ENCODE measurements at regions not wholly inside any gene's neighbourhood (a gene's known extent, or its start where the extent isn't known, plus 50 kb on each side); places are given as distances from the start of the nearest gene placed in this dataset.

GRCh38 chr21:28538987-28539622 is 453.6 kb downstream of the LTN1 start:
- no peak overlapping the region for H3K4me3 ChIP-seq (ENCODE audit: low read depth, low read length)
- TF ChIP-seq CTCF (IDR thresholded peaks at IDR 0.05; ENCODE audit: insufficient read depth, low read length): no peak
- peak; percentile 82 for DNase-seq (ENCODE audit: low read depth)

GRCh38 chr21:28537371-28538079 is 455.2 kb downstream of the LTN1 start:
- TF ChIP-seq CTCF (IDR thresholded peaks at IDR 0.05; ENCODE audit: insufficient read depth, low read length): no peak
- peak; percentile 97 for DNase-seq (ENCODE audit: low read depth)
- no peak overlapping the region for H3K4me3 ChIP-seq (ENCODE audit: low read depth, low read length)

- no peak overlapping the region for H3K4me3 ChIP-seq (ENCODE audit: low read depth, low read length)
- no peak for TF ChIP-seq CTCF (IDR thresholded peaks at IDR 0.05; ENCODE audit: insufficient read depth, low read length)
- no peak for DNase-seq (ENCODE audit: low read depth)
Observed at GRCh38 chr21:28532446-28532845, 460.2 kb downstream of the LTN1 start.

GRCh38 chr21:28523367-28523766 is 469.3 kb downstream of the LTN1 start:
- no peak for TF ChIP-seq CTCF (IDR thresholded peaks at IDR 0.05; ENCODE audit: insufficient read depth, low read length)
- H3K4me3 ChIP-seq (ENCODE audit: low read depth, low read length): no peak overlapping the region
- DNase-seq (ENCODE audit: low read depth): peak; percentile 45

- H3K4me3 ChIP-seq (ENCODE audit: low read depth, low read length): no peak overlapping the region
- DNase-seq (ENCODE audit: low read depth): peak; percentile 88
- TF ChIP-seq CTCF (IDR thresholded peaks at IDR 0.05; ENCODE audit: insufficient read depth, low read length): peak; percentile 70
Observed at GRCh38 chr21:28522014-28522799, 470.5 kb downstream of the LTN1 start.

GRCh38 chr21:28518630-28519029 is 474.0 kb downstream of the LTN1 start:
- no peak overlapping the region for H3K4me3 ChIP-seq (ENCODE audit: low read depth, low read length)
- no peak for TF ChIP-seq CTCF (IDR thresholded peaks at IDR 0.05; ENCODE audit: insufficient read depth, low read length)
- peak; percentile 52 for DNase-seq (ENCODE audit: low read depth)
